Kidney (tissue), 13 donors: ENCODE measurements at regions not wholly inside any gene's neighbourhood (a gene's known extent, or its start where the extent isn't known, plus 50 kb on each side); places are given as distances from the start of the nearest gene placed in this dataset.

ENCODE experiments used
- DNase-seq, 5 donors: peaks; one replicate each; pipeline ENCODE4 v3.0.0-alpha.2; 2013 to 2020
- FAIRE-seq: peaks from 2 replicates; lab custom pipeline; 2012; peaks lifted over from hg19 to GRCh38; lab: Jason Lieb, UNC
- H3K27ac ChIP-seq, 2 donors: one replicate each; pipeline ENCODE4 v1.7.0; 2013; ENCODE audit warnings: low read depth in 2 of 2, low read length in 2 of 2, inconsistent platforms in 1 of 2
- H3K27me3 ChIP-seq: one replicate; pipeline ENCODE4 v1.7.1; 2013; ENCODE audit warnings: low read length, inconsistent platforms; ENCODE audit not compliant: control insufficient read depth, insufficient read depth
- H3K36me3 ChIP-seq, 3 donors: one replicate each; pipeline versions ENCODE4 v1.7.0 to v1.7.1; 2013; ENCODE audit warnings: low read length in 3 of 3, control low read depth in 1 of 3, inconsistent platforms in 1 of 3; ENCODE audit not compliant: insufficient read depth in 3 of 3, control insufficient read depth in 2 of 3
- H3K4me1 ChIP-seq, 3 donors: one replicate each; pipeline versions ENCODE4 v1.7.0 to v1.7.1; 2013; ENCODE audit warnings: low read length in 3 of 3, inconsistent platforms in 1 of 3, low read depth in 1 of 3; ENCODE audit not compliant: control insufficient read depth in 2 of 3, insufficient read depth in 2 of 3
- H3K4me3 ChIP-seq, 3 donors: one replicate each; pipeline versions ENCODE4 v1.7.0 to v1.8.1; 2013; ENCODE audit warnings: low read length in 3 of 3, control low read depth in 1 of 3, inconsistent platforms in 1 of 3
- H3K9ac ChIP-seq, 3 donors: one replicate each; pipeline versions ENCODE4 v1.7.0 to v1.7.1; 2013; ENCODE audit warnings: low read length in 3 of 3, control low read depth in 1 of 3, inconsistent platforms in 1 of 3
- H3K9me3 ChIP-seq, 3 donors: one replicate each; pipeline versions ENCODE4 v1.7.0 to v1.7.1; 2013; ENCODE audit warnings: low read length in 3 of 3, control low read depth in 1 of 3, inconsistent platforms in 1 of 3; ENCODE audit not compliant: control insufficient read depth in 2 of 3, insufficient read depth in 1 of 3
- intact Hi-C: fragments of 100-400 bp; cut with DNase I; formaldehyde crosslinking; loops from one replicate; pipeline ENCODE4 v1.11.1; 2022
- TF ChIP-seq, protein P1 (sequence below): IDR thresholded peaks from 3 replicates; pipeline ENCODE4 v1.5.1; 2012; ENCODE audit warnings: mild to moderate bottlenecking, moderate library complexity, borderline replicate concordance; ENCODE audit not compliant: insufficient read depth; ENCODE audit errors: extremely low read depth
- donor health status: control.
- donor health status: control.
- donor health status: control.
- donor health status: control.
- donor health status: control.
- donor health status: DM: yes; HTN: yes; CAD: no.
- donor health status: Normal renal cell carcinoma (clear cell type).

- no peak for FAIRE-seq
- H3K9me3 ChIP-seq: no peaks in the 10 kb centered on the region
- H3K27me3 ChIP-seq: no peaks in the 10 kb centered on the region
- H3K36me3 ChIP-seq: no peaks in the 10 kb centered on the region
- no peak overlapping the region for H3K9ac ChIP-seq
- no peaks in the 10 kb centered on the region for H3K4me1 ChIP-seq
- intact Hi-C loops: no loop called here
- no peak overlapping the region for H3K4me3 ChIP-seq
- no peak overlapping the region for H3K27ac ChIP-seq
- no peak for DNase-seq
- TF ChIP-seq, protein P1, sequence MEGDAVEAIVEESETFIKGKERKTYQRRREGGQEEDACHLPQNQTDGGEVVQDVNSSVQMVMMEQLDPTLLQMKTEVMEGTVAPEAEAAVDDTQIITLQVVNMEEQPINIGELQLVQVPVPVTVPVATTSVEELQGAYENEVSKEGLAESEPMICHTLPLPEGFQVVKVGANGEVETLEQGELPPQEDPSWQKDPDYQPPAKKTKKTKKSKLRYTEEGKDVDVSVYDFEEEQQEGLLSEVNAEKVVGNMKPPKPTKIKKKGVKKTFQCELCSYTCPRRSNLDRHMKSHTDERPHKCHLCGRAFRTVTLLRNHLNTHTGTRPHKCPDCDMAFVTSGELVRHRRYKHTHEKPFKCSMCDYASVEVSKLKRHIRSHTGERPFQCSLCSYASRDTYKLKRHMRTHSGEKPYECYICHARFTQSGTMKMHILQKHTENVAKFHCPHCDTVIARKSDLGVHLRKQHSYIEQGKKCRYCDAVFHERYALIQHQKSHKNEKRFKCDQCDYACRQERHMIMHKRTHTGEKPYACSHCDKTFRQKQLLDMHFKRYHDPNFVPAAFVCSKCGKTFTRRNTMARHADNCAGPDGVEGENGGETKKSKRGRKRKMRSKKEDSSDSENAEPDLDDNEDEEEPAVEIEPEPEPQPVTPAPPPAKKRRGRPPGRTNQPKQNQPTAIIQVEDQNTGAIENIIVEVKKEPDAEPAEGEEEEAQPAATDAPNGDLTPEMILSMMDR: no peak
Measured at GRCh38 chr11:11135820-11136476, 217.1 kb downstream of the CSNK2A3 start.

DNA sequence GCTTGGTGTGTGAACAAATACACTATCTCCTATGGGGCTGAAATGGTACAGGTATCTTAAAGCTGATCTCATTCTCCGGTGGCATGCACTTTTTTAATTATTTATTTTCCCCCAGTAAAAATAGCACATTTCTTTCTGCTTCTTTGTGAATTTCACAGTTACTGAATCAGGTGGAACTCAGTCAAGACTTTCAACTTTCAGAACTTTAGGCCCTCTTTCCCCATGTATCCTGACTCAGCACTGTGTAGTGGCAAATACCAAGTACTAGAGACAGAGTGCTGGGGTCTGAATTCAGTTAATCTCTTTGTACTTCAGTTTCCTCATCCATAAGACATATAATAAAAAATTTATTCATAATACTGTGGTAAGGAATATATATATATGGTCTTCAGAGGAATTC, 223.9 kb downstream of the CSNK2A3 start:
- Histone ChIP-seq H3K4me3 (no peak overlapping the region), H3K9me3 (no peaks in the 10 kb centered on the region), H3K27ac (no peak overlapping the region), H3K27me3 (no peaks in the 10 kb centered on the region), H3K36me3 (no peaks in the 10 kb centered on the region), H3K9ac (no peak overlapping the region), H3K4me1 (no peaks in the 10 kb centered on the region)
- intact Hi-C loops: no loop called here
- DNase-seq: no peak
- TF ChIP-seq, protein P1: no peak
- no peak for FAIRE-seq

DNA sequence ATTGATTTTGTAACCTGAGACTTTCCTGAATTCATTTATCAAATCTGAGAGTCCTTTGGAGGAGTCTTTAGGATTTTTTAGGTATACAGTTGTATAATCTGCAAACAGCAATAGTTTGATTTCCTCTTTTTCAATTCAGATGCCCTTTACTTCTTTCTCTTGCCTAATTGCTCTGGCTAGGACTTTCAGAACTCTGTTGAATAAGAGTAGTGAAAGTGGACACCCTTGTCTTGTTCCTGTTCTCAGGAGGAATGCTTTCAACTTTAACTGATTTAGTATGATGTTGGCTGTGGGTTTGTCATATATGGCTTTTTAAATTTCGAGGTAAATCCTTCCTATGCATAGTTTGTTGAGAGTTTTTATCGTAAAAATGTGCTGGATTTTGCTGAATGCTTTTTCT, 227.4 kb downstream of the CSNK2A3 start:
- no peaks in the 10 kb centered on the region for H3K4me1 ChIP-seq
- H3K9me3 ChIP-seq: no peaks in the 10 kb centered on the region
- no peaks in the 10 kb centered on the region for H3K27me3 ChIP-seq
- no peak for FAIRE-seq
- intact Hi-C loops: no loop called here
- no peak overlapping the region for H3K4me3 ChIP-seq
- no peak overlapping the region for H3K27ac ChIP-seq
- no peaks in the 10 kb centered on the region for H3K36me3 ChIP-seq
- no peak overlapping the region for H3K9ac ChIP-seq
- peak in 1 of 5 donors; percentile 8 for DNase-seq
- TF ChIP-seq, protein P1: no peak

DNA sequence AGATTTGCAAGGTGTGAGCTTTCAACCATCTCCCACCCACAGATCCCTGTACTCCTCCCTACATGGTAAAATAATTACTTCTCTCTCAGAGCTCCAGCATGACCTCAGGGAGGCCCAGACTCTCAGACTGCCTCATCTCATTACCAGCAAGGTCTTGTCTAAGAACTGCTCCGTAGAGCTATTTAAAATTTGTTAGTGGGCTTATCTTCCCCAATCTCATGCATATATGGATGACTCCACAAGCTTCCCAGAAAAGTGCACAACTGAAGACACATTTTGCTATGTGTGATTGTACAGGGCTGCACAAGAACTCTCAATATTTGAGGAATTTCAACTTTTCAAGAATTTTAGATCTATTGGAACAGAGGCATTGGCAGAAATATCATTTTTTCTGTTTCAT, 230.3 kb downstream of the CSNK2A3 start:
- no peaks in the 10 kb centered on the region for H3K9me3 ChIP-seq
- no peak overlapping the region for H3K9ac ChIP-seq
- intact Hi-C loops: no loop called here
- no peaks in the 10 kb centered on the region for H3K36me3 ChIP-seq
- no peaks in the 10 kb centered on the region for H3K27me3 ChIP-seq
- no peak overlapping the region for H3K27ac ChIP-seq
- DNase-seq (peak in 1 of 5 donors; percentile 21), FAIRE-seq (no peak)
- H3K4me1 ChIP-seq: no peaks in the 10 kb centered on the region
- TF ChIP-seq, protein P1: no peak
- H3K4me3 ChIP-seq: no peak overlapping the region
